ENCODE measurements at regions not wholly inside any gene's neighbourhood (a gene's known extent, or its start where the extent isn't known, plus 50 kb on each side); places are given as distances from the start of the nearest gene placed in this dataset.

- Mint-ChIP-seq H3K4me1 (peaks cover 82% of the 10 kb centered on the region), H3K9me3 (no peaks in the 10 kb centered on the region), H3K27me3 (ENCODE audit: low read depth) (peaks cover 5% of the 10 kb centered on the region), H3K36me3 (peaks cover 2% of the 10 kb centered on the region), H3K4me3 (no peak overlapping the region), H3K27ac (no peak overlapping the region)
- TF ChIP-seq CTCF (IDR thresholded peaks at IDR 0.05; ENCODE audit: unreplicated experiment) = no peak
- DNase-seq (ENCODE audit: low spot score in 2 of 2, unreplicated experiment in 2 of 2) = no peak
These were observed 180.7 kb downstream of the ETS2 start for GRCh38 chr21:38986406-38986805.

DNA sequence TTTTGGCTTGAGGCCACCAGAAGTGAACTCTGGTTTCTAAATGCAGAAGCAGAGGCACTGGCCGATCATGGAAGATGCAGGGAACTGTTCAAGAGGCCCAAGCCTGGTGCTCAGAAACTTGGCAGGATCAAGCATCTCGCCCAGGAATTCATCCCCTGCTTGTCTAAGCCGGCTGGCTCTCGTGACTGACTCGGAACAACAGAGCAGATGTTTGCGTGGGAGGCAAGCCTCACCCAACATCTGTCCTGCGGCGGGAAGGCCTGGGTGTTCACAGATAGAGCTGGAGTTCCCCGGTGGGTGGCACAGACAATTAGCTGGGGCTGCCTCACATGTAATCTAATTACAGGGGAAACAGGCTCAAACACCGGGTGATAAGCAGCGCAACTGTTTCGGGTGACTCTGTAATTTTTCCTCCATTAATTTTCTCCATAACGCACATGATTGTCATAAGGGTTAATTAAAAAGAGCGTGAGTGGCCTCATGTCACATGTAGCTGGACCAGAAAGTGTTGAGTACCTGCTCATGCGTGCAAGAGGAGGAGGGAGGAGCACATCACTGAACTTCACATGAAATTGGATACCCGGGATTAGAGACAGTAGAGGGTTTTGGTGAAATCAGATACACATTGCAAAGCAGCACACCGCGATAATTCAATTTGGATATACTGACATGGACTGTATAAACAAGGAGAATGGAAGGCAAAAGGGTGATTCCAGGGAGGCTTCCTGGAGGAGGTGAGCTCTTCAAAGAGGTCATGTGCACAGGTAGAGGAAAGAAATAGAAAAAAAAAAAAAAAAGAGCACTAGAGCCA lies 180.0 kb downstream of the ETS2 start:
- peaks cover 5% of the 10 kb centered on the region for H3K27me3 Mint-ChIP-seq (ENCODE audit: low read depth)
- no peak for TF ChIP-seq CTCF (IDR thresholded peaks at IDR 0.05; ENCODE audit: unreplicated experiment)
- H3K4me1 Mint-ChIP-seq = peaks cover 81% of the 10 kb centered on the region
- H3K27ac Mint-ChIP-seq = peak overlapping the region; percentile 93
- H3K4me3 Mint-ChIP-seq = no peak overlapping the region
- no peaks in the 10 kb centered on the region for H3K9me3 Mint-ChIP-seq
- peaks cover 2% of the 10 kb centered on the region for H3K36me3 Mint-ChIP-seq
- DNase-seq (ENCODE audit: low spot score in 2 of 2, unreplicated experiment in 2 of 2) = peak; percentile 31 to 54

GRCh38 chr21:38984982-38985567 lies 179.3 kb downstream of the ETS2 start:
- peaks cover 81% of the 10 kb centered on the region for H3K4me1 Mint-ChIP-seq
- H3K9me3 Mint-ChIP-seq = no peaks in the 10 kb centered on the region
- H3K36me3 Mint-ChIP-seq = peaks cover 2% of the 10 kb centered on the region
- H3K27me3 Mint-ChIP-seq (ENCODE audit: low read depth) = peaks cover 5% of the 10 kb centered on the region
- H3K4me3 Mint-ChIP-seq = no peak overlapping the region
- peak overlapping the region; percentile 93 for H3K27ac Mint-ChIP-seq
- DNase-seq (ENCODE audit: low spot score in 2 of 2, unreplicated experiment in 2 of 2) = no peak
- no peak for TF ChIP-seq CTCF (IDR thresholded peaks at IDR 0.05; ENCODE audit: unreplicated experiment)

- no peak for TF ChIP-seq CTCF (IDR thresholded peaks at IDR 0.05; ENCODE audit: unreplicated experiment)
- H3K27ac Mint-ChIP-seq = peak overlapping the region; percentile 93
- H3K36me3 Mint-ChIP-seq = peaks cover 2% of the 10 kb centered on the region
- peaks cover 81% of the 10 kb centered on the region for H3K4me1 Mint-ChIP-seq
- no peaks in the 10 kb centered on the region for H3K9me3 Mint-ChIP-seq
- no peak for DNase-seq (ENCODE audit: low spot score in 2 of 2, unreplicated experiment in 2 of 2)
- H3K4me3 Mint-ChIP-seq = no peak overlapping the region
- peaks cover 5% of the 10 kb centered on the region for H3K27me3 Mint-ChIP-seq (ENCODE audit: low read depth)
These were observed 178.8 kb downstream of the ETS2 start for GRCh38 chr21:38984568-38984967.

GRCh38 chr21:38983560-38983959 lies 177.8 kb downstream of the ETS2 start:
- peaks cover 75% of the 10 kb centered on the region for H3K4me1 Mint-ChIP-seq
- H3K27me3 Mint-ChIP-seq (ENCODE audit: low read depth) = peaks cover 5% of the 10 kb centered on the region
- TF ChIP-seq CTCF (IDR thresholded peaks at IDR 0.05; ENCODE audit: unreplicated experiment) = no peak
- no peaks in the 10 kb centered on the region for H3K9me3 Mint-ChIP-seq
- DNase-seq (ENCODE audit: low spot score in 2 of 2, unreplicated experiment in 2 of 2) = no peak
- peaks cover 2% of the 10 kb centered on the region for H3K36me3 Mint-ChIP-seq
- H3K27ac Mint-ChIP-seq = no peak overlapping the region
- H3K4me3 Mint-ChIP-seq = no peak overlapping the region

Data from mesothelial cell of epicardium (in vitro differentiated cells).